ENCODE measurements at regions not wholly inside any gene's neighbourhood (a gene's known extent, or its start where the extent isn't known, plus 50 kb on each side); places are given as distances from the start of the nearest gene placed in this dataset.

DNA sequence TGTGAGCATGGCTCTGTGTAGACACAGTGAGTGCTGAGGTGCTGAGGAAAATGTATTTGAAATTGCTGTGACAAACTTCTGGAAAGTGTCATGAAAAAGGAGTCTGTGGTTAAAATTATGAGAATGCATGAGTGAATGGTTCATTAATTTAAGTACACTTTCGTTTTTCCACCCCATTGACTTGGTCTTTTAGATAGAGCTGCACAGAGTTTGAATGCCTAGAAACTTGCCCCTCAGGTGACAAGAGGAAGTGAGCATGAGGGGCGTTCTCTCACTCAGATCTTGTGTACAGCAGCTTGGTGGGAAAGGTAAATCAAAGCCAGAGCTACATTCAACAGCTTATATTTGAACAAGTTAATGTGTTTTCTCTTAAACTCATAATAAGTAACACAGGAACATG lies 296.8 kb downstream of the WDR72 start:
- no peak for TF ChIP-seq ZFX (IDR thresholded peaks at IDR 0.05)
- TF ChIP-seq, protein P1, sequence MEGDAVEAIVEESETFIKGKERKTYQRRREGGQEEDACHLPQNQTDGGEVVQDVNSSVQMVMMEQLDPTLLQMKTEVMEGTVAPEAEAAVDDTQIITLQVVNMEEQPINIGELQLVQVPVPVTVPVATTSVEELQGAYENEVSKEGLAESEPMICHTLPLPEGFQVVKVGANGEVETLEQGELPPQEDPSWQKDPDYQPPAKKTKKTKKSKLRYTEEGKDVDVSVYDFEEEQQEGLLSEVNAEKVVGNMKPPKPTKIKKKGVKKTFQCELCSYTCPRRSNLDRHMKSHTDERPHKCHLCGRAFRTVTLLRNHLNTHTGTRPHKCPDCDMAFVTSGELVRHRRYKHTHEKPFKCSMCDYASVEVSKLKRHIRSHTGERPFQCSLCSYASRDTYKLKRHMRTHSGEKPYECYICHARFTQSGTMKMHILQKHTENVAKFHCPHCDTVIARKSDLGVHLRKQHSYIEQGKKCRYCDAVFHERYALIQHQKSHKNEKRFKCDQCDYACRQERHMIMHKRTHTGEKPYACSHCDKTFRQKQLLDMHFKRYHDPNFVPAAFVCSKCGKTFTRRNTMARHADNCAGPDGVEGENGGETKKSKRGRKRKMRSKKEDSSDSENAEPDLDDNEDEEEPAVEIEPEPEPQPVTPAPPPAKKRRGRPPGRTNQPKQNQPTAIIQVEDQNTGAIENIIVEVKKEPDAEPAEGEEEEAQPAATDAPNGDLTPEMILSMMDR (conservative IDR thresholded peaks at IDR 0.05): no peak
- H3K27ac ChIP-seq: no peak overlapping the region

DNA sequence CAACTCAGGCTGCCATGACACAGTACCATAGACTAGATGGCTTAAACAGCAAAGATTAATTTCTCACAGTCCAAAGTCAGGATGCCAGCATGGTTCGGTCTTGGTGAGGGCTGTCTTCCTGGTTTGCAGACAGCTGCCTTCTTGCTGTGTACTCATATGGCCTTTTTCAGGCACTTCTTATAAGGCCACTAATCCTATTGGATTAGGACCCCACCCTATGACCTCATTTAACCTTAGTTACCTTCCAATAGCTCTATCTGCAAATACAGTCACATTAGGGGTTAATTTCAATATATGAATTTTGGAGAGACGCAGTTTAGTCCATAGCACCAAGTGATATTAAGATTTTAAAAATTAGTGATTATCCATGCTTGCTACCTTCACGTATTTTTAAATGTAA lies 297.8 kb downstream of the WDR72 start:
- TF ChIP-seq ZFX (IDR thresholded peaks at IDR 0.05): no peak
- TF ChIP-seq, protein P1 (conservative IDR thresholded peaks at IDR 0.05): no peak
- no peak overlapping the region for H3K27ac ChIP-seq

DNA sequence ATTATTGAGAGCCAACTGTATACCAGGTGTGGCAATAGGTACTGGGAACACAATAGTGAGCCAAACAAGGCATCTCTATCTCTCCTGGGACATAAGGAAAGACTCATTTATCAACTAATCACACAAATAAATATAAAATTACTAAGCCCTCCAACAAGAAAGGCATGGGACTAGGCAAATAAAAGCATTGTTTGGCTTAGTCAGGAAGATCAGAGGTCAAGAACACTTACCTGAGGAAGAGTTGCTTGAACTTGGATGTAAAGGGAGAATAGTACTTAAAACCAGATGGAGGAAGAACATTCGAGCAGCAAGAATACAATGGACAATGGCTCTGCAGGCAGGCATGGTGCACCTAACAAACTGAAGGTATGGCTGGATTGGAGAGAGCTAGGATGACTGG lies 300.7 kb downstream of the WDR72 start:
- TF ChIP-seq ZFX (IDR thresholded peaks at IDR 0.05): no peak
- TF ChIP-seq, protein P1 (conservative IDR thresholded peaks at IDR 0.05): no peak
- H3K27ac ChIP-seq: no peak overlapping the region

DNA sequence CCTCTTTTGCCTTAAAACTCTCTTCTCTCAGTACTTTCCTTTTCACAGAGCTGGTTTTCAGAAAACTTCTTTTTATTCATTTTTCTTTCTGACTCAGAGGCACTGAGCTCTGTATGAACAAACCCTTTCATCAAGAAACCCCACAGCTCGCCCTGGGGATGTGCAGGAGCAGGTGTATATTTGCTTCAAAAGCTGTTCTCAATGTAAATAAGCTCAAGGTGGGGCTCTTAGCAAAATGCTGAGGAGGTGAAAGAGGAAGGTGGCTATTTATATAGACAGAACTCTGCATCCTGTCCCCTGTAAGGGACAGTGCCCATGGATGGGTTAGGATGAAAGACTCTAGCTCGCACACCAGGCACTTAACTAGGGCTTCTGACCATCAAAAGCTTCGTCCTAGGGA lies 302.0 kb downstream of the WDR72 start:
- TF ChIP-seq ZFX (IDR thresholded peaks at IDR 0.05): no peak
- TF ChIP-seq, protein P1 (conservative IDR thresholded peaks at IDR 0.05): no peak
- H3K27ac ChIP-seq: no peak overlapping the region

DNA sequence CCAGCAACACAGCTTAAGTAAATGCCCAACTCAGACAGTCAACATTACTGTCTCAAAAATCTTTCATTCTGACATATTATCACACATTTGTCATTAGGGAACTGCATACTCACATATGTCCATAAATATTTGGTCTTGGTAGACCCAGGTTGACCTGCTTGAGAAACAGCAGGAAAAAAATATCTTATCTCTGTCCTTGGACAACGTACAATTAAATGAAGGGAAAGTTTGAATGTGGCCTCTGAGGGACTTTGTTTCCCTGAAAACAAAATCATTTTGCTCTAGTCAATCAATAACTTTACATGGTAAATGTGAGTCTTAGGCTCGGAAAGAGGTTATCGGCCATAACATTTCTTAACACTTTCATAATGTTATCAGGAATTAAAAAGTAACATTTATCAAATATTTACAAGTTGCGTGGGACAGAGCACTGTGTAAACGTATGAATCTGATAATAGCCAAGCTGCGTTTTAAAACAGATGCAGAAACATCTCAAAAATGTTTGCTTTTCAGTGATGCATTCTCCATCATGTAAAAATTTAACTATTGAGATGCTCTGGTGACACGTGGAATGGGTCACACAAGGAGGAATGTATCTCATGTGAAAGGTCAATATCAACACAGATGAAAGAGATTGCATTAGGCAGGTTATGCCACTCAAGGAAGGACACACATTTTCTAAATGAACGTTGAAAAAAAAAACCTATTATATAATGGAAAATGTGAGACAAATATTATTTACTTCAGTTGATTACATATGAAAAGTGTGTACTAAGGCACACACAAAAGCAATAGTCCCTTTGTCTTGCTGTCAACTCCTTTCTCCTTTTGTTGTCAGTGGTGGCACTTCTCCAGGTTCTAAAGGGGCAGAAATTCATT lies 304.4 kb downstream of the WDR72 start:
- H3K27ac ChIP-seq: no peak overlapping the region
- TF ChIP-seq ZFX (IDR thresholded peaks at IDR 0.05): no peak
- TF ChIP-seq, protein P1 (conservative IDR thresholded peaks at IDR 0.05): no peak

GRCh38 chr15:53454535-53454842 lies 305.0 kb downstream of the WDR72 start:
- H3K27ac ChIP-seq: no peak overlapping the region
- TF ChIP-seq, protein P1 (conservative IDR thresholded peaks at IDR 0.05): no peak
- TF ChIP-seq ZFX (IDR thresholded peaks at IDR 0.05): no peak

GRCh38 chr15:53453253-53454105 lies 306.0 kb downstream of the WDR72 start:
- no peak for TF ChIP-seq ZFX (IDR thresholded peaks at IDR 0.05)
- TF ChIP-seq, protein P1 (conservative IDR thresholded peaks at IDR 0.05): no peak
- no peak overlapping the region for H3K27ac ChIP-seq

Measured in C4-2B (cell line).